SKM-1 (cell line): ENCODE measurements at regions not wholly inside any gene's neighbourhood (a gene's known extent, or its start where the extent isn't known, plus 50 kb on each side); places are given as distances from the start of the nearest gene placed in this dataset.

Experiments
- DNase-seq: peaks from one replicate; lab custom pipeline; 2025; ENCODE audit not compliant: unreplicated experiment; lab: John Stamatoyannopoulos, UW

DNA sequence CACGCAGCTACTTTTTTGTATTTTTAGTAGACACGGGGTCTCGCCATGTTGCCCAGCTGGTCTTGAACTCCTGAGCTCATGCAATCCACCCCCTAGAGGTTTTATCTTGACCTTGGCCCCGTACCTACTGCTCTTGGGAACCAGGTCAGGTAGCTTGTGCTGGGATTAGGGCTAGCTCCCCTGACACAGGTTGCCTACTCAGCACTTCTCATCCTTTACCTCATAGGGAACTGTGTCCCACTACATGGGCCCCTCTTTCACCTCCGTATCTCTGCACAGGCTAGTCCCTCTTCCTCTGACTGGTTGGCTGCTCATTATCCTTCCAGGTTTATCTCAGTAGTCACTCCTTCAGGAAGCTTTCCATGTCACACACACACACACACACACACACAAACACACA is 58.0 kb upstream of the ITPRID1 start:
- no peak for DNase-seq

DNA sequence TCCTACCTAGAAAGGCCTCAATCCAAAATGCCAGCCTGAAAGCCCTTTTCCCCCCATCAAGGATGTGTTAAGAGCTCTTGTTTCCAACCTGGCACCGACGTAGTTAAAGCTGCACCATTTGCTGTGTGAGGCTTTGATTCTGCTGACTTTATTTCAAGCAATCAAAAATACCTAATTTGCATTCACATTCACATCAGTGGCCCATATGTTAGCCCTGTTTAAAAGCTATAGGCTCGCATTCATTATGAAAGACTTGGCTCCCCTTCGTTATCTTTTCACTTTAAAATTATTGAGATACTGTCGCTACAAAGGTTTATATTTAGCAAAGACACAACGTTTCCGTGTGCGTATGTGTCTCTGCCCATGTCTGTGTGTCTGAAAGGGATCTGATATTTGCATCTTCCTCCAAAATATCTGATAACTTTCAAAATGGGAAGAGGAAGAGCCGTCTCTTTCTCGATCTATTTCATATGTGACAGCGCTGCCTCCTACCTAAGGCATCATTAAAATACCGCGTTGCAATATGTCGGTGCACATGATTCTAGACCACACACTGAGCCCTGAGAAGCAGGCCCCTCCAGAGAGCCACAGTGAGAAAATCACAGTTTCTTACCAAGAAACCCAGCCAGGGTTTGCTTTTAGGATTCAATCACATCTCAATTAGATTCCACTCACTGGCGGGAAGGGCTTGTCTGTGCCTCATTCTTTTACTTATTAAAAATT is 57.1 kb upstream of the ITPRID1 start:
- no peak for DNase-seq

DNA sequence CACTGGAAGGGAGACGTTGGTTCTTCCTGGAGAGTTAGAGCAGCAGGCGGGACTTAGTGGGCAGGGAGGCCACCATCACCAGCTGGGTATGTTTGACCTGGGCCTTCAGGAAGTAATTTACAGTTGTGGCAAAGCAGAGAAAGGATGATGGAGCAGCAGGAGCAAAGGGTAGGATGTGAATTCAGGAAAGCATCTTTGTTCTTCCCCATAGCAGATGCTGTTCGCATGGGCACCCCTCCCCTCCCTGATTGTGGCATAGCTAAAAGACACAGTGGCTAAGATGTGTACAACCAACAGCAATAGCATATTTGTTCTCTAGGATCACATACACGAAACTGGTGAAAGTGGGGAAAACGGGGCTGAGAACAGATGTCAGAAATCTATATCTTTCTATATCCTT is 56.3 kb upstream of the ITPRID1 start:
- no peak for DNase-seq

DNA sequence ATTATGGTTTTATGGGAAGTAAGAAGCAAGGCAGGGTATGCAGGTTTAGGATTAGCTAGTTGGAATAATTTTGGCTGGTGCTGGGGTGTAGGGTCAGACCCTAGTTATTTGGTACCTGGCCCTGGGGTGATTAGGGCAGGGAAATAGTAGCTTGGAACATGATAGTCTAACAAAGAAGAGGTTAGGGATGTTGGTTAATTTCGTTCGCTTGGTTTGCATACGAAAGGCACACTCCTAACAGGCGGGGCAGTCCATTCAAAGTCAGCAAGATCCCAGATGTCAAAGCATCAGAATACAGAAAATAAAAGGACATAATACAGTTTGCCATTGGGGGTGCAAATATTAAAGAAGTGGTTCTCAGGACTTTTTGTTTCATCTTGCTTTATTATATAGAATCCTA is 55.7 kb upstream of the ITPRID1 start:
- no peak for DNase-seq

DNA sequence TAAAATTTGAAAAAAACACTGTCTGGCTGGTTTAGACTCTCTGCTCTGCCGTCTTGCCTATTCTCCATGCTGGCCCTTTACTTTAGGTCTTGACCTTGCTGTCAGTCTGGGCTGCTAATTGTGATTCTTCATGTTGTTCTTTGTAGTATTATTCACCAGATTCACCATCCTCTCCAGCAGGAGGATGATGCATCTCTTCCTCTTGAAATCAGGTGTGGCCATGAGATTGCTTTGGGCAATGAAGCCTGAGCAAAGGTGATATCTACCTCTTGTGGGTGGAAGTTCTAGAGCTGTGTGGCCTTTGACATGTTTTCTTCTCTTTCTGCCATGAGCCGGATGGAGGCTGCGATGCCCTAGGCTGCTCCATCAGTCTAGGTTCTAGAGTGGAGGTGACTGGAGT is 51.3 kb upstream of the ITPRID1 start:
- no peak for DNase-seq
